ENCODE measurements at regions not wholly inside any gene's neighbourhood (a gene's known extent, or its start where the extent isn't known, plus 50 kb on each side); places are given as distances from the start of the nearest gene placed in this dataset.

DNA sequence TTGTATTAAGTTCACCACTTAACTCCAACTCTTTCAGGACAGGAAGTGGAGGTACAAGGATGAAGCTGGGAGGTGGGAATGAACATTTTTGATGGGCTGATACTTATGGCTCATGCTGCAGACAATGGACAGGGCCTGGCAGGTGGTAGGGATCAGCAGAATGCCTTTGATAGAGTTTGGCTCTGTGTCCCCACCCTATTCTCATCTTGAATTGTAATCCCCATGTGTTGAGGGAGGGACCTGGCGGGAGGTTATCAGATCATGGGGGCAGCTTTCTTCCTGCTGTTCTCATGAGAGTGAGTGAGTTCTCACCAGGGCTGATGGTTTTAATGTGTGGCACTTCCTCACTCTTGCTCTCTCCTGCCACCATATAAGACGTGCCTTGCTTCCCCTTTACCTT, 87.3 kb upstream of the PRLR start:
- WGBS: 84% methylated on average over 2 of the region's 2 CpGs

DNA sequence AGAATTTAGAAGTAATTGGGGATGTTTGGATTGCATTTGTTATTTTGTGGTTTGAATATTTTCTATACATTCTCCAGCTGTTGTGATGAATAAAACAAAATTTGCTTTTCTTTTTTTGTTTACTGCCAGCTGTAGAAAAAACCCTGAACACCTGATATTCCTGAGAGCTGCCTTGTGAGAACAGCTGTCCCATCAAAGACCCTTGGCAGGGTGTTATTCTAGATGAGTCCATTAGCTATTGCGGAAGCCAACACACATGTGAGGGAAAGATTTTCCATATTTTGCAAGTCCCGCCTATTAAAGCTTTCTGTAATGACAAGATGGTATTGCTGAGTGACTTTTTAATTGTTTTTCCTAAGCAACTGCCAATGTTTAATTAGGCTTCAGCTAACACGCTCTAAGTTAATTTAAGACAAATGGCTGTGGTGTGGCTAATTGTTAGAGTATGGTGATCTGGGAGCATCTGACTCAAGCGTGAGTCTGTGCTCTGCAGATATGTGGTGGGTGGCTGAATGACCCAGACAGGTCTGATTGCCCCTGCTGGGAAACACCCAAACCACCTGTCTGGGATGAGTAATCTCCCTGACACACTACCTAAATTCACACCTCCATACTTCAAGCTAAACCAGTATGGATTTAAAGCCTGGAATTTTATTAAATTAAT, 86.5 kb upstream of the PRLR start:
- no peak overlapping the region for H3K9ac ChIP-seq (ENCODE audit: low read depth, low read length)
- no peaks in the 10 kb centered on the region for H3K4me1 ChIP-seq (ENCODE audit: insufficient read depth, low read length)
- H3K27me3 ChIP-seq (ENCODE audit: insufficient read depth, low read length): no peaks in the 10 kb centered on the region
- WGBS: 91% methylated on average over 4 of the region's 4 CpGs
- no peak overlapping the region for H3K27ac ChIP-seq (ENCODE audit: low read depth, low read length)
- no peaks in the 10 kb centered on the region for H3K36me3 ChIP-seq (ENCODE audit: insufficient read depth, low read length)
- no peaks in the 10 kb centered on the region for H3K9me3 ChIP-seq (ENCODE audit: insufficient read depth, low read depth, low read length)
- H3K4me3 ChIP-seq (ENCODE audit: low read length): no peak overlapping the region

More for the DNA sequence above, 87.3 kb upstream of the PRLR start:
- H3K4me1 ChIP-seq (ENCODE audit: insufficient read depth, low read length): no peaks in the 10 kb centered on the region
- no peaks in the 10 kb centered on the region for H3K9me3 ChIP-seq (ENCODE audit: insufficient read depth, low read depth, low read length)
- no peak overlapping the region for H3K27ac ChIP-seq (ENCODE audit: low read depth, low read length)
- H3K27me3 ChIP-seq (ENCODE audit: insufficient read depth, low read length): no peaks in the 10 kb centered on the region
- no peak overlapping the region for H3K4me3 ChIP-seq (ENCODE audit: low read length)
- no peak overlapping the region for H3K9ac ChIP-seq (ENCODE audit: low read depth, low read length)
- H3K36me3 ChIP-seq (ENCODE audit: insufficient read depth, low read length): no peaks in the 10 kb centered on the region

DNA sequence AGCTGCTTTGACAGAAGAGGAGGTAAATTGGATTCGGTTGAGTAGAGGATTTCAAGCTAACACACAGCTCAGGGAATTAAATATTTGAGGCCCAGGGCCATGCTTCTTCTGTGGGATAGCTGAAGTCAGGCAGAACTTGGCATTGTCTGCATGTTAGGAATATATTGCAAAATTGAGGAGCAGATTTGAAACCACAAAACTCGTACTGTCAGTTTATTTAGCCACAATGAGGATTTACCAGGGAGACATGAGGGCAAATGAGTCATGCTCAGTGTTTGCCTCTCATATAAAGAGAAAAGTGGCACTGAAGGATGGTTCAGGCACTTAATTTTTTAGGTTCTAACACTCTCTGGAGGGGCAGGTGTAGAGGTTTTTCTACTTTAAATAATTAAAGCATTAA, 83.0 kb upstream of the PRLR start:
- Histone ChIP-seq H3K4me3 (ENCODE audit: low read length) (no peak overlapping the region), H3K36me3 (ENCODE audit: insufficient read depth, low read length) (no peaks in the 10 kb centered on the region), H3K4me1 (ENCODE audit: insufficient read depth, low read length) (no peaks in the 10 kb centered on the region), H3K9ac (ENCODE audit: low read depth, low read length) (no peak overlapping the region), H3K27me3 (ENCODE audit: insufficient read depth, low read length) (no peaks in the 10 kb centered on the region), H3K9me3 (ENCODE audit: insufficient read depth, low read depth, low read length) (no peaks in the 10 kb centered on the region), H3K27ac (ENCODE audit: low read depth, low read length) (no peak overlapping the region)
- 76% methylated on average over 2 of the region's 2 CpGs for WGBS

DNA sequence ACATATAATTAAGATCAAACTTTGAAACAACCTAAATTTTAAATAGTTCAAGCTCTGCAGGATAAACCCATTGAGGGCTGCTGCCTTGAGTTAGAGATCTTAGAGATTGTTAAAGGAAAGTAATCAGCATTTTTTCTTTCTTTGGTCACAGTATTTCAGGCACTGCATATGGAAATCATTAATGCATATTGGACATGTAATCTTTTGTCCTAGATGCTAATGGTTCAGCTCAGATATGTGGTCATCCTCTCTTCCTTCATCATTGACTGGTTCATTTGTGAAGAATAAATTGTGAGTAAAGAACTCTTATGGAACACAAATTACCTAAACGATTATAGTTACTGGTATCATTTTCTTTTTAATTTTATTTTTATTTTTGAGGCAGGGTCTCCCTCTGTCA, 82.0 kb upstream of the PRLR start:
- no peaks in the 10 kb centered on the region for H3K27me3 ChIP-seq (ENCODE audit: insufficient read depth, low read length)
- no peak overlapping the region for H3K27ac ChIP-seq (ENCODE audit: low read depth, low read length)
- no peaks in the 10 kb centered on the region for H3K36me3 ChIP-seq (ENCODE audit: insufficient read depth, low read length)
- no peak overlapping the region for H3K9ac ChIP-seq (ENCODE audit: low read depth, low read length)
- no peaks in the 10 kb centered on the region for H3K9me3 ChIP-seq (ENCODE audit: insufficient read depth, low read depth, low read length)
- no peaks in the 10 kb centered on the region for H3K4me1 ChIP-seq (ENCODE audit: insufficient read depth, low read length)
- H3K4me3 ChIP-seq (ENCODE audit: low read length): no peak overlapping the region
- WGBS: no CpG with 5 or more reads among the region's 1 CpG

DNA sequence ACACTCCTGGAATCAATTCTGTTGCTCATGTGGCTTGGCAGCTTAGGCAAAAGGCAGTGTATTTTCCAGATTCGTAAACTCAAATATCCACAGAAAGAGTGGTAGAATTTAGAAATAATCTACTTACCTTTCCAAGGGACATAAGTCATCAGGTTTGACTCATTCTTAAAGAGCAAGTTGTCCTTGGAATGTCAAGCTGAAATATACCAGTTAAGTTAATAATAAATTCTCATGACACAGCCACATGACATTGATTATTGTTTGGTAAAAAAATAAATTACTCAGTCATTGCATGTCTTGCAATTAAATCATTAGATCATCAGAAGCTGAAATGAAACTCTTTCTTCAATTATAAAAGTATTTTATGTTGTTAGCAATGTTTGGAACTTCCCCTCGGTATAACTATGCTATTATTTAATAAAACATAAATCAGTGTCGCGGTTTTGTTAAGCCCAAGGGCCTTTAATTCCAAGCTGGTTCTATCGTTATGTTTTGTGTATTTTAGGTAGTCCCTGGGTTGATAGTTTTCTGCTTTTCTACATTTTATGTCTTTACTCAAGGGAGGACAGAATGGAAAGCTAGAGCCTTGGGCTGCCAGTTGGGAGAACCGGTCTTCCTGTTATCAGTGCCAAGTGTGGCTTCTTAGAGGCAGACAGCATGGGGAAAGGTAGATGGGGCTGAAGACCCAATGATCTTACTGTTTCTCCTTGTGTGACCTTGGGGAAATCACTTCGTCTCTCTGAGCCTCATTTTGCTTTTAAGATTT, 79.3 kb upstream of the PRLR start:
- Histone ChIP-seq H3K27ac (ENCODE audit: low read depth, low read length) (no peak overlapping the region), H3K4me1 (ENCODE audit: insufficient read depth, low read length) (no peaks in the 10 kb centered on the region), H3K9me3 (ENCODE audit: insufficient read depth, low read depth, low read length) (no peaks in the 10 kb centered on the region), H3K9ac (ENCODE audit: low read depth, low read length) (no peak overlapping the region), H3K36me3 (ENCODE audit: insufficient read depth, low read length) (no peaks in the 10 kb centered on the region), H3K27me3 (ENCODE audit: insufficient read depth, low read length) (no peaks in the 10 kb centered on the region), H3K4me3 (ENCODE audit: low read length) (no peak overlapping the region)
- 84% methylated on average over 3 of the region's 7 CpGs for WGBS

DNA sequence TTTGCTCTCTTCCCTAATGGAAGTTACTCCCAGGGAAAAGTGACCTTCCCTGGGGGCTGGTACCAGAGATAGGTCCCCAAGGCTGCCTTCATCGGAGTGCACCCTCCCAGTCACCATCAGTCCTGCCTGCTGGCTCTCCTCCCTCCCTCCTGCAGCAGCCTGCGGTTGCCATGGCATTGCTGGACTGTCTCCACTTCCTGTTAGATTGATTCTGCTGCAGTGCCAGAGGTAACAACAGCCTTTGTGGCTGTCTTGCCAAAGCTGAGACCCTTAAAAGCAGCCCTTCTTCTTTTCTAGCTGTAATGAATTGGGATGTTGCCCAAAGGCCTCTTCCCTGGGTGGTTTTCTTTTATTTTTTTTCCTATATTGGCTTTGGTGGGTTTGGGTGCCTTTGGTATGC, 78.1 kb upstream of the PRLR start:
- Histone ChIP-seq H3K36me3 (ENCODE audit: insufficient read depth, low read length) (no peaks in the 10 kb centered on the region), H3K9me3 (ENCODE audit: insufficient read depth, low read depth, low read length) (no peaks in the 10 kb centered on the region), H3K4me3 (ENCODE audit: low read length) (no peak overlapping the region), H3K4me1 (ENCODE audit: insufficient read depth, low read length) (no peaks in the 10 kb centered on the region), H3K27me3 (ENCODE audit: insufficient read depth, low read length) (no peaks in the 10 kb centered on the region), H3K9ac (ENCODE audit: low read depth, low read length) (no peak overlapping the region), H3K27ac (ENCODE audit: low read depth, low read length) (no peak overlapping the region)
- 82% methylated on average over 2 of the region's 2 CpGs for WGBS

DNA sequence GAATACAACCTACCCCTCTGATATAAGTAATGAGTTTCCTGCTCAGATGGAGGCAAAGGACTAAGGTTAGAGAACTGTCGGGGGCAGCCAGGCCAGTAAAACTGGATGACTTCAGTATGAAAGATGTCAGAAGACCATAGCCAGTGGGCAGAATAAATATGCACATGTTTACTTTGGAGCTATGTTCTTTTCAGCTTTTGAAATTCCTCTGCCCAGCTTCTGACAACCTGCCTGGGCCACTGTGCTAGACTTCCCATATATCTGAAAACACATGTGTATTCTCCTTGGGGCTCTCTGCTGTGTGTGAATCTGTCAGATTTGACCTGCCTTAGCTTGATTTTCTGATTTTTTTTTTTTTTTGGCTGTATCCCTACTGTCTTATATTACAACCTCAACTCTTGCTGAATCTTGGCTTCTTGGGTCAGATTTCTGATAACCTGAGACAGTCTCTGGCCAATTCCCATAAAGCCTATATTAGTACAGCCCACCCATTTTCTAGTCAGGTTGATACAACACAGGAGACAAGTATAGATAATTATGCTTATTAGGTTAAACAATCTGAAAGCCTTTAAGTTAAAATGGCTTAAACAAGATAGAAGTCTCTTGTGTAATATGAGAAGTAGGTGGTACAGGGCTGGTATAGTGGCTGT, 76.6 kb upstream of the PRLR start:
- no peak overlapping the region for H3K27ac ChIP-seq (ENCODE audit: low read depth, low read length)
- WGBS: 86% methylated on average over 1 of the region's 1 CpG

DNA sequence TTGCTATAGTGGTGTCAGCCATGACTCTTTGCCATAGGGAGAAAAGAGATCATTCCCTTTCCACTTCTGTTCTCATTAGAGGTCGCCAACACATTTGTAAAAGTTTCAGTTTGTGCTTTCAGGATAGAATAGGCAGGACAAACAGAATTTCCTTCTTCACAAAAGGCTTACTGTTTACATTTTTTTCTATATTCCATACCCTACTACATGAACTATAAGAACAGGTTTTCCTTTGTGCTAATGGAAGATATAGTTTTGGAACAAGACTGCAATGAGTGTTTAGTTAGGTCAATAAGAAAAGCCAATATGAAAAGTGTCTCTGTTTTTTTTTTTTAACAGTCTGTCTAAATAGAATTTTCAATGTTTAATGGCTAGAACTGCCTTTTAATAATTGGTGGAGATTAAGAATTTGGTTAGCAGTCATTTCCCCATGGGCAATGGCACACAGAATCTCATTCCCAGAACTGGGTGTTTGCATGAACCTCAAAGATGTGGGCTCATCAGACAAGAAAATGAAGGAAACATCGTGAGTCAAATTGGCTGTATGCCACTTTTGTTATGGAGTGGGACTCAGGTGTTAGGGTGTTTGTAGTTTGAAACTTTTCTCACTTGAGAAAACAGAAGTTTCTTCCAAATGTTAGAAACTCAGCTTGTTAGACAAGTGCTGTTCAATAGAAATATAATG, 75.2 kb upstream of the PRLR start:
- no peaks in the 10 kb centered on the region for H3K9me3 ChIP-seq (ENCODE audit: insufficient read depth, low read depth, low read length)
- no peaks in the 10 kb centered on the region for H3K36me3 ChIP-seq (ENCODE audit: insufficient read depth, low read length)
- H3K27me3 ChIP-seq (ENCODE audit: insufficient read depth, low read length): no peaks in the 10 kb centered on the region
- H3K4me3 ChIP-seq (ENCODE audit: low read length): no peak overlapping the region
- H3K9ac ChIP-seq (ENCODE audit: low read depth, low read length): no peak overlapping the region
- no peak overlapping the region for H3K27ac ChIP-seq (ENCODE audit: low read depth, low read length)
- WGBS: 96% methylated on average over 1 of the region's 2 CpGs
- no peaks in the 10 kb centered on the region for H3K4me1 ChIP-seq (ENCODE audit: insufficient read depth, low read length)

More for the DNA sequence above, 76.6 kb upstream of the PRLR start:
- H3K4me3 ChIP-seq (ENCODE audit: low read length): no peak overlapping the region
- no peaks in the 10 kb centered on the region for H3K27me3 ChIP-seq (ENCODE audit: insufficient read depth, low read length)
- no peaks in the 10 kb centered on the region for H3K4me1 ChIP-seq (ENCODE audit: insufficient read depth, low read length)
- H3K9me3 ChIP-seq (ENCODE audit: insufficient read depth, low read depth, low read length): no peaks in the 10 kb centered on the region
- no peak overlapping the region for H3K9ac ChIP-seq (ENCODE audit: low read depth, low read length)
- H3K36me3 ChIP-seq (ENCODE audit: insufficient read depth, low read length): no peaks in the 10 kb centered on the region

DNA sequence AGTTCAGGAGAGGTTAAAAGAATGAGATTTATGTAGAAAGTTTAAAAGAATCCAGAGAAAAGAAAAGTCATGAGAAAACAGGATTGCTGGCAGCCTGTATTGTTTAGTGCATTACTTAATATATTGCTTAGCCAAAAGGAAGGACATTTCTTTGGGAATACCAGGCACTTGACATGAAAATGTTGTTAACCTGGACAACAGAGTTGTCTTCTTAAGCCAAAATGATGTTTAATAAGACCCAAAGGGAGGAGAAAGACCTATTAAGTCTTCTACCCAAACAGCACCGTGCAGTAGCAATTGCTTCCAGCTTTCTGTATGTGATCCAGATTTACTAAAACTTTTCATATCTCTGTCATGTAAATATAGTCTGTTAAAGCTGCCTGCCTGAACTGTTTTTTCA, 74.0 kb upstream of the PRLR start:
- Histone ChIP-seq H3K36me3 (ENCODE audit: insufficient read depth, low read length) (no peaks in the 10 kb centered on the region), H3K9ac (ENCODE audit: low read depth, low read length) (no peak overlapping the region), H3K4me3 (ENCODE audit: low read length) (no peak overlapping the region), H3K4me1 (ENCODE audit: insufficient read depth, low read length) (no peaks in the 10 kb centered on the region), H3K27me3 (ENCODE audit: insufficient read depth, low read length) (no peaks in the 10 kb centered on the region), H3K9me3 (ENCODE audit: insufficient read depth, low read depth, low read length) (no peaks in the 10 kb centered on the region), H3K27ac (ENCODE audit: low read depth, low read length) (no peak overlapping the region)
- 100% methylated on average over 1 of the region's 1 CpG for WGBS

DNA sequence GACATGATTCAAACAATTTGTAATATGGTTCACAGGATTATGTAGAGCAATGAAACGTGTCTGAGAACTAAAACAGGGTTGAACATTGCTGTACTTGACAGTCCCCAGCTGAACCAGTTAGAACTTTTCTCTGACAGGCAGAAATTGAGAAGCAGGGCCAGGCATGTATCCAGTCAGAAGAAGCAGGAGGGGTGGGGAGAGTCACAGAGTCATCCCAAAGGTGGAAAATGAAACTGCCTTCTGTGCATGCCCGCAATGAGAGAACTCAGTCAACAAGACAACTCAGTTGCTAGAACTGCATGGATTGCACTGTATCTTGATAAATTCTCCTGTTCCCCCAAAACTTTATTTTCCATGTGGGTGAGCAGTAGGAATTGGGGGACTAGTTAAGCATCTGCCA, 72.9 kb upstream of the PRLR start:
- Histone ChIP-seq H3K27ac (ENCODE audit: low read depth, low read length) (no peak overlapping the region), H3K9ac (ENCODE audit: low read depth, low read length) (no peak overlapping the region)
- 94% methylated on average over 2 of the region's 2 CpGs for WGBS

DNA sequence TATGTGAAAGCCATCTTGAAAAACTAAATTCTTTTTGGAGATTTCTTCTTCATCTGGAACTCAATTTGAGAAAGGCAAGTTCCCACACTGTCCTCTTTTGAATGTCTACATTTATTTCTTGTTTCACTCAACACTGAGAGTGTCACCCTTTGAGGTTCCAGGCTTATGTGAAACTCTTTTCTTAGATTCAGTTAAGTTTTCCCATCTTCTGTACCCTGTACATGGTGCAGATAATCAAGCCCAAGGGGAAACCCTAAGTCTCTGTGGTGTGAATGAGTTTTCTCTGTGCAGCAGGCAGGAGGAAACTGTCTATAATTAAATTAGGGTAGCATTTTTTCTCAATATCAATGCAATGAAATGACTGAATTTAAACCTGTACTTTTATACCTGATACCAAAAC, 72.3 kb upstream of the PRLR start:
- no peaks in the 10 kb centered on the region for H3K4me1 ChIP-seq (ENCODE audit: insufficient read depth, low read length)
- no peaks in the 10 kb centered on the region for H3K9me3 ChIP-seq (ENCODE audit: insufficient read depth, low read depth, low read length)
- no peak overlapping the region for H3K9ac ChIP-seq (ENCODE audit: low read depth, low read length)
- H3K36me3 ChIP-seq (ENCODE audit: insufficient read depth, low read length): no peaks in the 10 kb centered on the region
- no peaks in the 10 kb centered on the region for H3K27me3 ChIP-seq (ENCODE audit: insufficient read depth, low read length)
- no peak overlapping the region for H3K4me3 ChIP-seq (ENCODE audit: low read length)
- no peak overlapping the region for H3K27ac ChIP-seq (ENCODE audit: low read depth, low read length)

More for the DNA sequence above, 72.9 kb upstream of the PRLR start:
- H3K4me1 ChIP-seq (ENCODE audit: insufficient read depth, low read length): no peaks in the 10 kb centered on the region
- no peaks in the 10 kb centered on the region for H3K9me3 ChIP-seq (ENCODE audit: insufficient read depth, low read depth, low read length)
- H3K27me3 ChIP-seq (ENCODE audit: insufficient read depth, low read length): no peaks in the 10 kb centered on the region
- no peak overlapping the region for H3K4me3 ChIP-seq (ENCODE audit: low read length)
- no peaks in the 10 kb centered on the region for H3K36me3 ChIP-seq (ENCODE audit: insufficient read depth, low read length)

Data from HUES64 (cell line).